ENCODE measurements at regions not wholly inside any gene's neighbourhood (a gene's known extent, or its start where the extent isn't known, plus 50 kb on each side); places are given as distances from the start of the nearest gene placed in this dataset.

- H3K9me3 ChIP-seq: peaks cover 18% of the 10 kb centered on the region; the same call in 1 of the 3 replicates
- FAIRE-seq (no peak), DNase-seq (ENCODE audit: low read depth in 1 of 2, low spot score in 1 of 2) (no peak), ATAC-seq (no peak; a peak in 1 of 6 replicates)
- no peak overlapping the region for H3K4me3 ChIP-seq
- ChIA-PET POLR2A (no interaction called here), CTCF (no interaction called here)
- H3K4me1 ChIP-seq: no peaks in the 10 kb centered on the region; the same call in 2 of the 3 replicates
- TF ChIP-seq GATA3 (IDR thresholded peaks at IDR 0.05; ENCODE audit: borderline replicate concordance) (no peak), BHLHE40 (IDR thresholded peaks at IDR 0.05; ENCODE audit: low read depth, low read length) (no peak), CHD4 (IDR thresholded peaks at IDR 0.05; ENCODE audit: borderline replicate concordance) (no peak), ATOH8 (CRISPR knock-in tag; IDR thresholded peaks at IDR 0.05; ENCODE audit: low read depth) (no peak), HEYL (CRISPR knock-in tag; IDR thresholded peaks at IDR 0.05) (no peak), CTCF (IDR thresholded peaks at IDR 0.05) (no peak)
- no peak overlapping the region for H3K4me2 ChIP-seq
- 91% methylated on average over 6 of the region's 6 CpGs for WGBS (ENCODE audit: missing lambda C conversion rate)
- 0 out of 6 replicates have a peak overlapping the region, but pooled peaks of 1 of the 2 experiments have one; percentile 19 for H3K27ac ChIP-seq
Observed at GRCh38 chr2:226643030-226643945, 156.3 kb downstream of the IRS1 start.

GRCh38 chr2:226641008-226641407, 158.6 kb downstream of the IRS1 start:
- DNase-seq (ENCODE audit: low read depth in 1 of 2, low spot score in 1 of 2): no peak
- no peak overlapping the region for H3K4me3 ChIP-seq
- POLR2A ChIA-PET: no interaction called here
- WGBS (ENCODE audit: missing lambda C conversion rate): 18% methylated on average over 1 of the region's 1 CpG
- ATAC-seq: no peak
- no peaks in the 10 kb centered on the region; the same call in 2 of the 3 replicates for H3K4me1 ChIP-seq
- FAIRE-seq: no peak
- CTCF ChIA-PET: no interaction called here
- no peak overlapping the region for H3K4me2 ChIP-seq
- H3K27ac ChIP-seq: no peak overlapping the region
- H3K9me3 ChIP-seq: peaks cover 18% of the 10 kb centered on the region; the same call in 1 of the 3 replicates
- TF ChIP-seq RFX5 (IDR thresholded peaks at IDR 0.05) (no peak), KDM1A (IDR thresholded peaks at IDR 0.05; ENCODE audit: low read depth) (no peak), HOXB13 (CRISPR knock-in tag; IDR thresholded peaks at IDR 0.05; ENCODE audit: low read depth) (no peak)

GRCh38 chr2:226640501-226640900, 159.1 kb downstream of the IRS1 start:
- POLR2A ChIA-PET: no interaction called here
- Histone ChIP-seq H3K4me1 (no peaks in the 10 kb centered on the region; the same call in 2 of the 3 replicates), H3K4me2 (no peak overlapping the region), H3K9me3 (peaks cover 18% of the 10 kb centered on the region; the same call in 1 of the 3 replicates), H3K4me3 (no peak overlapping the region), H3K27ac (no peak overlapping the region)
- ATAC-seq (no peak), DNase-seq (ENCODE audit: low read depth in 1 of 2, low spot score in 1 of 2) (no peak), FAIRE-seq (no peak)
- 73% methylated on average over 3 of the region's 3 CpGs for WGBS (ENCODE audit: missing lambda C conversion rate)
- CTCF ChIA-PET: no interaction called here
- TF ChIP-seq FOXS1 (CRISPR knock-in tag; IDR thresholded peaks at IDR 0.05): no peak
- TF ChIP-seq RFX5 (IDR thresholded peaks at IDR 0.05): no peak
- TF ChIP-seq EHF (CRISPR knock-in tag; IDR thresholded peaks at IDR 0.05): no peak
- no peak for TF ChIP-seq POLR2AphosphoS2 (conservative IDR thresholded peaks at IDR 0.05; ENCODE audit: low read length)
- no peak for TF ChIP-seq HOXB5 (CRISPR knock-in tag; IDR thresholded peaks at IDR 0.05)
- no peak for TF ChIP-seq JUNB (IDR thresholded peaks at IDR 0.05)
- TF ChIP-seq REST (IDR thresholded peaks at IDR 0.05): no peak
- TF ChIP-seq MYC (IDR thresholded peaks at IDR 0.05; ENCODE audit: borderline replicate concordance, low read length): no peak
- TF ChIP-seq USF2 (IDR thresholded peaks at IDR 0.05): no peak
- TF ChIP-seq FOSL2 (IDR thresholded peaks at IDR 0.05): no peak
- TF ChIP-seq FOSL2 (CRISPR knock-in tag; IDR thresholded peaks at IDR 0.05): no peak
- TF ChIP-seq EP300 (IDR thresholded peaks at IDR 0.05): no peak
- no peak for TF ChIP-seq HOXA7 (CRISPR knock-in tag; IDR thresholded peaks at IDR 0.05)
- TF ChIP-seq ZFP36 (IDR thresholded peaks at IDR 0.05; ENCODE audit: borderline replicate concordance, partially characterized antibody): no peak
- no peak for TF ChIP-seq FOSB (CRISPR knock-in tag; IDR thresholded peaks at IDR 0.05)
- TF ChIP-seq ELK1 (IDR thresholded peaks at IDR 0.05; ENCODE audit: low read depth, low read length): no peak

Measured in A549 (cell line).